ENCODE measurements at regions not wholly inside any gene's neighbourhood (a gene's known extent, or its start where the extent isn't known, plus 50 kb on each side); places are given as distances from the start of the nearest gene placed in this dataset.

DNA sequence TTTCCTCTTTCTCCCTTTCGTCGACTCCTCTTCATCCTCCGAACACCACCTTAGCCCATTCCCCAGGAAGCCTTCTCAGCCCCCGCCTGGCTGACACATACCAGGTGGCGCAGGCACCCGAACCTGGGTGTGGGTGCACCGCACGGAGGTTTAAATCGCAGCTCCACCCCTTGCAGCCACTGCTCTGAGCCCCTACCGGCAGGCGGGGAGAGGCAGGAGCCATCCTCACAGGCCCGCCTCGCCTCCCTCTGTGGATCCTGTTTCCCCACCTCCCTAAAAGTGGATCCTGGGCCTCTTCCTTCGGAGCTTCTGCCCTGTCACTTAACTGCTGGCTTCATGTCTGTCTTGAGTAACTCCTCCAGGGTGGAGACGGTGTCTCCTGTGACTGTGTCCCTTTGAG is 110.7 kb downstream of the OLFM1 start:
- CTCF ChIA-PET, result no interaction called here
- H3K36me3 ChIP-seq (ENCODE audit: control insufficient read depth, insufficient read depth, low read length), result no peaks in the 10 kb centered on the region
- no peak overlapping the region for H3K4me3 ChIP-seq (ENCODE audit: low read depth, low read length)
- POLR2A ChIA-PET, result no interaction called here
- DNase-seq (ENCODE audit: low read depth), result no peak
- TF ChIP-seq, protein P1, sequence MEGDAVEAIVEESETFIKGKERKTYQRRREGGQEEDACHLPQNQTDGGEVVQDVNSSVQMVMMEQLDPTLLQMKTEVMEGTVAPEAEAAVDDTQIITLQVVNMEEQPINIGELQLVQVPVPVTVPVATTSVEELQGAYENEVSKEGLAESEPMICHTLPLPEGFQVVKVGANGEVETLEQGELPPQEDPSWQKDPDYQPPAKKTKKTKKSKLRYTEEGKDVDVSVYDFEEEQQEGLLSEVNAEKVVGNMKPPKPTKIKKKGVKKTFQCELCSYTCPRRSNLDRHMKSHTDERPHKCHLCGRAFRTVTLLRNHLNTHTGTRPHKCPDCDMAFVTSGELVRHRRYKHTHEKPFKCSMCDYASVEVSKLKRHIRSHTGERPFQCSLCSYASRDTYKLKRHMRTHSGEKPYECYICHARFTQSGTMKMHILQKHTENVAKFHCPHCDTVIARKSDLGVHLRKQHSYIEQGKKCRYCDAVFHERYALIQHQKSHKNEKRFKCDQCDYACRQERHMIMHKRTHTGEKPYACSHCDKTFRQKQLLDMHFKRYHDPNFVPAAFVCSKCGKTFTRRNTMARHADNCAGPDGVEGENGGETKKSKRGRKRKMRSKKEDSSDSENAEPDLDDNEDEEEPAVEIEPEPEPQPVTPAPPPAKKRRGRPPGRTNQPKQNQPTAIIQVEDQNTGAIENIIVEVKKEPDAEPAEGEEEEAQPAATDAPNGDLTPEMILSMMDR (IDR thresholded peaks at IDR 0.05; ENCODE audit: insufficient read depth, low read depth, low read length), result no peak
- H3K27me3 ChIP-seq (ENCODE audit: control insufficient read depth, insufficient read depth, low read length), result no peaks in the 10 kb centered on the region

DNA sequence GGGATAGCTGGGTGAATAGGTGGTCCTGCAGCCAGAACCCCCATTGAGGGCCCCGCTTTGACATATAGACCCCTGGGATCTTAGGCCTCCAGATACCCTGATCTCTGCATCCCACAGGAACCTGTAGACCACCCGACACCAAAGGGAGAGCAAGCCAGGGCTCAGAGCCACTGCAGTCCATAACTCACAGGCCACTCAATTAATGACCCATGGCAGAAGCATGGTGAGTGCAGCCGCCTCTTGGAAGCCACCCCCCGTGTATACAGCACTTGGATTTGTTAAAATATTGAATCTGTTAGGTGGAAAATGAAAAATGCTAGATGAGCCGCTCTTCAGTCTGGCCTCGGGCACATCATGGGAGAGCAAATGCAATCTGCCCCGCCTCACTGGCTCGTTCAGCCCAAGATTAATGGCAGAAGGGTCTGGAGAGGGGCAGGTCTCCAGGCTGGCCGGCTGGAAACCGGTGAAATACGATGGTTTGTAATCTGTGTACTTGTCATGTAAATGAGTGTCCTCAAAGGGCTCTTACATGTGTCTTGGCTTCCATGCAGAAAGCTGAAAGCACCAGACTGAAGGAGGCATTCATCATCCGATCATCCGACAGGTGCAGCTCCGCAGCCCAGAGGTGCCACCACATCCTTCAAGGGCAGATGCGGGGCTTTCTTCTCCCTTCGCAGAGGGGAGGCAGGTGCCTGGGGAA is 111.3 kb downstream of the OLFM1 start:
- TF ChIP-seq, protein P1 (IDR thresholded peaks at IDR 0.05; ENCODE audit: insufficient read depth, low read depth, low read length), result no peak
- DNase-seq (ENCODE audit: low read depth), result no peak
- Histone ChIP-seq H3K36me3 (ENCODE audit: control insufficient read depth, insufficient read depth, low read length) (no peaks in the 10 kb centered on the region), H3K27me3 (ENCODE audit: control insufficient read depth, insufficient read depth, low read length) (no peaks in the 10 kb centered on the region), H3K4me3 (ENCODE audit: low read depth, low read length) (no peak overlapping the region)
- ChIA-PET CTCF (no interaction called here), POLR2A (no interaction called here)

DNA sequence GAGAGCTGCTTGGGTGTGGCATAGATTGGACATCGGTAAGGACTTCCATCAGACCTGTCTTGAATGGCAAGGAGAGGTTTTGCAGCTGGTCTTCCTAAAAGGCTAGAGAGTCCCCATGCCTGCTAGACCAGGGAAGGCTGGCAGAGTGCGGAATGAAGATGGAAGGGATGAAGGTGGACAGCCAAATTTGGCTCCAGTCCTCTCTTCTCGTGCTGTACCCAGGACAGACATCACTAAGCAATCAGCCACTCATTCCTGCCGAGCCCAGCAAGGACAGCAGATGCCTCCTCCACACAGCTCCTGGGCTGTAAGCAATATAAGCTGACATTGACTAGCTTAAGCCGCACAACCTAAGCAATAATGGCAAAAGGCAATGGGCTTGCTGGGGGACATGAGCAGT is 112.0 kb downstream of the OLFM1 start:
- Histone ChIP-seq H3K36me3 (ENCODE audit: control insufficient read depth, insufficient read depth, low read length) (no peaks in the 10 kb centered on the region), H3K4me3 (ENCODE audit: low read depth, low read length) (no peak overlapping the region), H3K27me3 (ENCODE audit: control insufficient read depth, insufficient read depth, low read length) (no peaks in the 10 kb centered on the region)
- TF ChIP-seq, protein P1 (IDR thresholded peaks at IDR 0.05; ENCODE audit: insufficient read depth, low read depth, low read length), result no peak
- CTCF ChIA-PET, result interaction anchor here (0.6 kb wide), 1 partner anchor 25 kb away, joined by 3 read pairs; no protein-coding TSS in a partner anchor
- POLR2A ChIA-PET, result no interaction called here
- DNase-seq (ENCODE audit: low read depth), result no peak

DNA sequence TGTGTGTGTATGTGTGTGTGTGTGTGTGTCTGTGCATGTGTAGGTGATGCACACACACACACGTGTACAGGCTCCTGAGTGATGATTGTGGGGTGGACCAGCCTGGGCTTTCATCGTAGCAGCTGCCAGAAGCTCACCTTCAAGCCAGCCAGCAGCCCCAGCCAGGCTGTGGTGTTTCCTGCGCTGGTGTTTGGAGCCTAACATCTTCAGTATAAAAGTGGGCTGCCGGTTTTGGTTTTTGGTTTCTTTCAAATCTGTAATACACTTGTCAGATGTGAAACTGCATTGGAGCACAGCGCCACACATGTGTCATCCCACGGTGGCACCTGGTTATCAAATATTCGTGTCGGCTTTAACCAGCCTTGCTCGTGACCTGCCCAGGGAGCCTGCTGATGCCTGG is 114.2 kb downstream of the OLFM1 start:
- ChIA-PET CTCF (no interaction called here), POLR2A (no interaction called here)
- no peak for DNase-seq (ENCODE audit: low read depth)
- TF ChIP-seq, protein P1 (IDR thresholded peaks at IDR 0.05; ENCODE audit: insufficient read depth, low read depth, low read length), result no peak
- Histone ChIP-seq H3K36me3 (ENCODE audit: control insufficient read depth, insufficient read depth, low read length) (no peaks in the 10 kb centered on the region), H3K27me3 (ENCODE audit: control insufficient read depth, insufficient read depth, low read length) (no peaks in the 10 kb centered on the region), H3K4me3 (ENCODE audit: low read depth, low read length) (no peak overlapping the region)

DNA sequence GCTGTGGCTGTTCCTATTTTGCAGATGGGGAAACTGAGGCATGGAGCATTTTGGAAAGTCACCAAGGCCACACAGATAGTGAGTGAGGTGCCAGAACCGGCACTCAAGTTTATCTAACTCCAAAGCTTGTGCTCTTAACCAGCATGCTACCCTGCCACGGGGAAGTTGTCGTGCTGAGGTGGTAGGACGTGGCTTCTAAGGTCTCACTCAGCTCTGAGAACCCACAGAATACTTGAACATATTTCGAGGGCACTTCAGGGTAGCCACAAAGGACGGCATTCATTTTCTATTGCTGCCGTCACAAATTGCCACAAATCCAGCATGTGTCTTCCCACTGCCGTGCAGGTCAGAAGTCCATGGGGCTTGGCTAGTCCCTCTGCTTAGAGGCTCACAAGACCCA is 116.7 kb downstream of the OLFM1 start:
- POLR2A ChIA-PET, result no interaction called here

More for the DNA sequence above, 116.7 kb downstream of the OLFM1 start:
- no peak overlapping the region for H3K4me3 ChIP-seq (ENCODE audit: low read depth, low read length)
- TF ChIP-seq, protein P1 (IDR thresholded peaks at IDR 0.05; ENCODE audit: insufficient read depth, low read depth, low read length), result no peak
- CTCF ChIA-PET, result no interaction called here
- no peak for DNase-seq (ENCODE audit: low read depth)
- H3K36me3 ChIP-seq (ENCODE audit: control insufficient read depth, insufficient read depth, low read length), result no peaks in the 10 kb centered on the region
- no peaks in the 10 kb centered on the region for H3K27me3 ChIP-seq (ENCODE audit: control insufficient read depth, insufficient read depth, low read length)
